PC-3 (cell line): ENCODE measurements at regions not wholly inside any gene's neighbourhood (a gene's known extent, or its start where the extent isn't known, plus 50 kb on each side); places are given as distances from the start of the nearest gene placed in this dataset.

Experiments used
- ATAC-seq: fragments of 200-7000 bp; cut with Tn5 transposase; 2 replicates; pipeline ENCODE4 v1.9.1; 2020; ENCODE audit warnings: mild to moderate bottlenecking, moderate library complexity
- BruUV-seq: library from RNA; stranded (reverse); fragments of 400-500 nt; replicated peaks from 2 replicates; lab custom pipeline; 2021; lab: Mats Ljungman, UMichigan
- CTCF ChIA-PET: fragments of 300-600 bp; sonication (Branson Sonifier 250); formaldehyde crosslinking; loops from one replicate; lab custom pipeline; 2022; ENCODE audit warnings: antibody characterized with exemption; lab: Charles Lee
- POLR2A ChIA-PET: fragments of 300-600 bp; sonication (Branson Sonifier 250); formaldehyde crosslinking; loops from one replicate; lab custom pipeline; 2022; ENCODE audit warnings: antibody characterized with exemption; ENCODE audit not compliant: unreplicated experiment; lab: Charles Lee
- DNase-seq: peaks from one replicate; pipeline ENCODE4 v3.0.0-alpha.2; 2015
- H2AFZ ChIP-seq: fragments of 300-600 bp; sonication (generic); 2 replicates; pipeline ENCODE4 v1.6.0; 2016; ENCODE audit warnings: antibody characterized with exemption, low read length
- H3F3A ChIP-seq: fragments of 300-600 bp; sonication (generic); one replicate; pipeline ENCODE4 v1.6.0; 2017; ENCODE audit warnings: antibody characterized with exemption, low read length, control low read depth, mild to moderate bottlenecking; ENCODE audit not compliant: unreplicated experiment
- H3K27ac ChIP-seq: fragments of 300-600 bp; sonication (generic); 2 replicates; pipeline ENCODE4 v1.5.1; 2016; ENCODE audit warnings: mild to moderate bottlenecking, low read length
- H3K27me3 ChIP-seq: fragments of 300-600 bp; sonication (generic); 2 replicates; pipeline ENCODE4 v1.6.1; 2016; ENCODE audit warnings: low read length, mixed read lengths
- H3K36me3 ChIP-seq: fragments of 300-600 bp; sonication (generic); 2 replicates; pipeline ENCODE4 v1.6.1; 2016; ENCODE audit warnings: low read depth, mixed run types, low read length, mixed read lengths
- H3K4me1 ChIP-seq: fragments of 300-600 bp; sonication (generic); 2 replicates; pipeline ENCODE4 v1.5.1; 2016; ENCODE audit warnings: low read length; ENCODE audit not compliant: insufficient read depth
- H3K4me2 ChIP-seq: fragments of 300-600 bp; sonication (generic); 2 replicates; pipeline ENCODE4 v1.6.0; 2016; ENCODE audit warnings: low read length
- H3K4me3 ChIP-seq: fragments of 300-600 bp; sonication (generic); 2 replicates; pipeline ENCODE4 v1.5.1; 2016; ENCODE audit warnings: mild to moderate bottlenecking, low read length, mixed read lengths
- H3K79me2 ChIP-seq: fragments of 300-600 bp; sonication (generic); 2 replicates; pipeline ENCODE4 v1.6.1; 2017; ENCODE audit warnings: low read length, mixed read lengths
- H3K9ac ChIP-seq: fragments of 300-600 bp; sonication (generic); 2 replicates; pipeline ENCODE4 v1.6.0; 2016; ENCODE audit warnings: mild to moderate bottlenecking, low read length
- H3K9me2 ChIP-seq: fragments of 300-600 bp; sonication (generic); replicated peaks from 2 replicates; pipeline ENCODE4 v1.6.1; 2016; ENCODE audit warnings: mixed run types, low read length, mixed read lengths
- H3K9me3 ChIP-seq: fragments of 300-600 bp; sonication (generic); 2 replicates; pipeline ENCODE4 v1.6.1; 2016; ENCODE audit warnings: low read length, mixed read lengths
- H4K20me1 ChIP-seq: fragments of 300-600 bp; sonication (generic); 2 replicates; pipeline ENCODE4 v1.6.1; 2016; ENCODE audit warnings: low read length, mixed read lengths
- EZH2 ChIP-seq: fragments of 300-600 bp; sonication (generic); IDR thresholded peaks from one replicate; pipeline ENCODE4 v1.6.1; 2017; ENCODE audit warnings: antibody characterized with exemption, mild to moderate bottlenecking, low read length; ENCODE audit not compliant: unreplicated experiment
- EZH2phosphoT487 ChIP-seq: fragments of 300-600 bp; sonication (generic); IDR thresholded peaks from 2 replicates; pipeline ENCODE4 v1.6.1; 2018; ENCODE audit warnings: mild to moderate bottlenecking, antibody characterized with exemption, low read length, borderline replicate concordance
- intact Hi-C: fragments of 100-400 bp; cut with micrococcal nuclease; formaldehyde crosslinking; loops from 2 replicates; pipeline ENCODE4 v1.9.0; 2023
- TF ChIP-seq, protein P1 (sequence below): fragments of 300-600 bp; sonication (generic); conservative IDR thresholded peaks from 2 replicates; pipeline ENCODE4 v1.5.1; 2017; ENCODE audit warnings: antibody characterized with exemption, low read depth, mild to moderate bottlenecking, low read length

DNA sequence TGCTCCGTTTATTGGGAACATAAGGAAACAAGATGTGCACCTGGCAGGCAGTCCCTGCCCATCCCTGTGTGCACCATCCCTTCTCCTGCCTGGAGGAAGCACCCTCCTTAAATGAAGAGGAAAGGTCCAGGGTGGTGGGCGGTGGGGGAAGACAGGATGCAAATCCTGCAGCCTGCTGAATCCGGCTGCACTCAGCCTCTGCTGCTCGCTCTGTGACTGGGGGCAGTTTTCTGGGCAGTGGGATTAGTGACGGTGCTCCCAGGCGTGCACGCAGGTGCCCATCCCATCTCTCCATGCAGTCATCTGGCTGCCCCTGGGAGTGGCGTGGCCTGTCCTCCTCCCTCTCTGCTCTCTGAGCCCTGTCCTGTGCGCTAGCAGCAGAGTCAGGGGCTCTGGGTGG, 371.3 kb upstream of the MYT1L start:
- H3K9me3 ChIP-seq, result no peaks in the 10 kb centered on the region
- H3K4me3 ChIP-seq, result no peak overlapping the region
- ATAC-seq (no peak), DNase-seq (no peak)
- intact Hi-C loops, result no loop called here
- H4K20me1 ChIP-seq, result no peaks in the 10 kb centered on the region
- H3K9me2 ChIP-seq, result no peaks in the 10 kb centered on the region
- no peaks in the 10 kb centered on the region for H3K79me2 ChIP-seq
- H3K4me1 ChIP-seq, result no peaks in the 10 kb centered on the region
- no peak for TF ChIP-seq EZH2
- no peak for TF ChIP-seq EZH2phosphoT487
- TF ChIP-seq, protein P1, sequence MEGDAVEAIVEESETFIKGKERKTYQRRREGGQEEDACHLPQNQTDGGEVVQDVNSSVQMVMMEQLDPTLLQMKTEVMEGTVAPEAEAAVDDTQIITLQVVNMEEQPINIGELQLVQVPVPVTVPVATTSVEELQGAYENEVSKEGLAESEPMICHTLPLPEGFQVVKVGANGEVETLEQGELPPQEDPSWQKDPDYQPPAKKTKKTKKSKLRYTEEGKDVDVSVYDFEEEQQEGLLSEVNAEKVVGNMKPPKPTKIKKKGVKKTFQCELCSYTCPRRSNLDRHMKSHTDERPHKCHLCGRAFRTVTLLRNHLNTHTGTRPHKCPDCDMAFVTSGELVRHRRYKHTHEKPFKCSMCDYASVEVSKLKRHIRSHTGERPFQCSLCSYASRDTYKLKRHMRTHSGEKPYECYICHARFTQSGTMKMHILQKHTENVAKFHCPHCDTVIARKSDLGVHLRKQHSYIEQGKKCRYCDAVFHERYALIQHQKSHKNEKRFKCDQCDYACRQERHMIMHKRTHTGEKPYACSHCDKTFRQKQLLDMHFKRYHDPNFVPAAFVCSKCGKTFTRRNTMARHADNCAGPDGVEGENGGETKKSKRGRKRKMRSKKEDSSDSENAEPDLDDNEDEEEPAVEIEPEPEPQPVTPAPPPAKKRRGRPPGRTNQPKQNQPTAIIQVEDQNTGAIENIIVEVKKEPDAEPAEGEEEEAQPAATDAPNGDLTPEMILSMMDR, result no peak
- H3F3A ChIP-seq, result no peaks in the 10 kb centered on the region
- ChIA-PET CTCF (no interaction called here), POLR2A (no interaction called here)
- no TSS peak for BruUV-seq
- no peaks in the 10 kb centered on the region for H3K36me3 ChIP-seq
- no peak overlapping the region for H2AFZ ChIP-seq
- H3K27me3 ChIP-seq, result peaks cover 78% of the 10 kb centered on the region
- no peak overlapping the region for H3K9ac ChIP-seq
- no peak overlapping the region for H3K4me2 ChIP-seq
- no peak overlapping the region for H3K27ac ChIP-seq

DNA sequence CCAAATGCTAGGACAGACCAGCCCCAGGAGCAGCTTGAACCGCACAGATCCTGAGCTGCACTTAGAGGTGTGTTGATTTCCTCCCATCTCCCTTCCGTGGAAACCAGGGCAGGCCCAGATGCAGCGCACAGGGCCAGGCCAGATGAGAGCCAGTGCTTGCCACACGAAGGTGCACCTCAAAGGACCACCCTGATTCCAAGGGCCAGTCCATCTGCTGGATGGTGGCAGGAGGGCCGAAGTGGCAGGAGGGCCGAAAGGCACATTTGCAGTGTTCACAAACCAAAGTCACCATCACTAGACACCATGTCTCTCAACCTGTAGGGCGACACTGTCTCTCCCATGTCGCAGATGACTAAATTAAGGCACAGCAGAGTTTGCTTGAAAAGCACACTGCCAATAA, 370.7 kb upstream of the MYT1L start:
- no peaks in the 10 kb centered on the region for H3K36me3 ChIP-seq
- no peaks in the 10 kb centered on the region for H3K79me2 ChIP-seq
- H3K9me3 ChIP-seq, result no peaks in the 10 kb centered on the region
- no peak overlapping the region for H3K4me3 ChIP-seq
- H4K20me1 ChIP-seq, result no peaks in the 10 kb centered on the region
- no peak overlapping the region for H3K9ac ChIP-seq
- H3K27ac ChIP-seq, result no peak overlapping the region
- TF ChIP-seq, protein P1, result no peak
- TF ChIP-seq EZH2, result no peak
- intact Hi-C loops, result no loop called here
- H3F3A ChIP-seq, result no peaks in the 10 kb centered on the region
- no peaks in the 10 kb centered on the region for H3K9me2 ChIP-seq
- no peak overlapping the region for H2AFZ ChIP-seq
- DNase-seq, result no peak
- CTCF ChIA-PET, result no interaction called here
- peaks cover 77% of the 10 kb centered on the region for H3K27me3 ChIP-seq
- no peak for ATAC-seq
- no TSS peak for BruUV-seq
- H3K4me2 ChIP-seq, result no peak overlapping the region
- POLR2A ChIA-PET, result no interaction called here
- no peaks in the 10 kb centered on the region for H3K4me1 ChIP-seq

DNA sequence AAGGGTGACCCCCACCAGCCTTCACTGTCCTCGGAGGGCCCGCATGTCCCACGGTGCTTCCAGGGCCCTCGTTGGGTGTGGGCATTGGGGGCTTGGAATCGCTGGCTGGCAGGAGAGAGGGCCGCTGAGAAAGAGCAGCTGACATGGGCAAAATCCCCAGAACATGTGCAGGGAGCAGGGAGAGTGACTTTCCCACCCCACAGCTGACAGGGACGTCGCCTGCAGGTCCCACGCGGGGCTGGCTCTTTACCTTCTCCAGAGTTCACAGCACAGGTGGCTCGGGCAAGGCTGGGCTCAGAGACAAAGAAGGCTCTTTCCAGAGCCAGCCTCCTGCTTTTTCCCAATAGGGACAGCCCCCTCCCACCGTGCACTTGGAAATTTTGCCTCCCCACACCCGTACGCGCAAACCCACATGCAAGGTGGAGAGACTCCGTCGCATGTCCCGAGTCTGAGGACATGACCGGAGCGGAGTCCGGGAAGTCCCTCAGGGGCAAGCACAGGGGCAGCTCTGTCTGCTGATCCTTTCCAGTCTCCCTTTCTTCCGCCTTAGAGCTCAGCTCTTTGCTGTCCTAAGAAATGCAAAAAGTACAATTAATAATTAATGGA, 370.2 kb upstream of the MYT1L start:
- H3K36me3 ChIP-seq, result no peaks in the 10 kb centered on the region
- intact Hi-C loops, result no loop called here
- TF ChIP-seq EZH2 (no peak), EZH2phosphoT487 (no peak)
- TF ChIP-seq, protein P1, result no peak
- H3K4me3 ChIP-seq, result no peak overlapping the region
- no peaks in the 10 kb centered on the region for H4K20me1 ChIP-seq
- DNase-seq (no peak), ATAC-seq (no peak)
- H3K27ac ChIP-seq, result no peak overlapping the region
- peaks cover 77% of the 10 kb centered on the region for H3K27me3 ChIP-seq
- H2AFZ ChIP-seq, result no peak overlapping the region
- no peaks in the 10 kb centered on the region for H3K9me3 ChIP-seq
- no TSS peak for BruUV-seq
- ChIA-PET CTCF (no interaction called here), POLR2A (no interaction called here)
- no peak overlapping the region for H3K4me2 ChIP-seq
- no peak overlapping the region for H3K9ac ChIP-seq
- H3K79me2 ChIP-seq, result no peaks in the 10 kb centered on the region
- no peaks in the 10 kb centered on the region for H3K9me2 ChIP-seq
- no peaks in the 10 kb centered on the region for H3K4me1 ChIP-seq
- H3F3A ChIP-seq, result no peaks in the 10 kb centered on the region
